GM23338 (cell line): ENCODE measurements at regions not wholly inside any gene's neighbourhood (a gene's known extent, or its start where the extent isn't known, plus 50 kb on each side); places are given as distances from the start of the nearest gene placed in this dataset.

Experiments
- ATAC-seq: fragments of 200-7000 bp; cut with Tn5 transposase; 3 replicates; pipeline ENCODE4 v1.9.1; 2020
- DNase-seq: peaks from one replicate; pipeline ENCODE4 v3.0.0-alpha.2; 2015; ENCODE audit warnings: low spot score
- H2AFZ ChIP-seq: fragments of 200-600 bp; sonication (generic); 2 replicates; pipeline ENCODE4 v1.8.0; 2016; ENCODE audit warnings: antibody characterized with exemption, mild to moderate bottlenecking, moderate library complexity
- H3F3A ChIP-seq: fragments of 200-600 bp; sonication (generic); replicated peaks from 2 replicates; pipeline ENCODE4 v1.8.0; 2017; ENCODE audit warnings: antibody characterized with exemption, mixed run types, low read depth
- H3K27ac ChIP-seq: fragments of 200-600 bp; sonication (generic); 2 replicates; pipeline ENCODE4 v1.6.1; 2016; ENCODE audit warnings: low read depth
- H3K27me3 ChIP-seq: fragments of 200-600 bp; sonication (generic); 2 replicates; pipeline ENCODE4 v1.8.0; 2016; ENCODE audit warnings: mild to moderate bottlenecking, mixed run types, moderate library complexity; ENCODE audit not compliant: insufficient read depth
- H3K36me3 ChIP-seq: fragments of 200-600 bp; sonication (generic); 2 replicates; pipeline ENCODE4 v1.8.0; 2016; ENCODE audit warnings: mild to moderate bottlenecking; ENCODE audit not compliant: insufficient read depth
- H3K4me1 ChIP-seq: fragments of 200-600 bp; sonication (generic); 2 replicates; pipeline ENCODE4 v1.8.0; 2016; ENCODE audit warnings: mild to moderate bottlenecking, moderate library complexity; ENCODE audit not compliant: insufficient read depth
- H3K4me2 ChIP-seq: fragments of 200-600 bp; sonication (generic); 2 replicates; pipeline ENCODE4 v1.7.1; 2017; ENCODE audit warnings: mixed run types
- H3K4me3 ChIP-seq: fragments of 200-600 bp; sonication (generic); 2 replicates; pipeline ENCODE4 v1.6.1; 2016; ENCODE audit warnings: mixed run types
- H3K79me2 ChIP-seq: fragments of 200-600 bp; sonication (generic); replicated peaks from 2 replicates; pipeline ENCODE4 v1.8.0; 2017; ENCODE audit warnings: mild to moderate bottlenecking; ENCODE audit not compliant: insufficient read depth
- H3K9me2 ChIP-seq: fragments of 200-600 bp; sonication (generic); 2 replicates; pipeline ENCODE4 v1.8.0; 2017; ENCODE audit not compliant: insufficient read depth
- H4K20me1 ChIP-seq: fragments of 200-600 bp; sonication (generic); replicated peaks from 2 replicates; pipeline ENCODE4 v1.8.0; 2017; ENCODE audit warnings: mild to moderate bottlenecking; ENCODE audit not compliant: insufficient read depth
- H3K27ac Mint-ChIP-seq: 2 replicates; pipeline ENCODE4 v1.8.0; 2020; ENCODE audit warnings: inconsistent platforms, mild to moderate bottlenecking, moderate library complexity, mixed read lengths
- H3K27me3 Mint-ChIP-seq: 3 replicates; pipeline ENCODE4 v1.8.0; 2022; ENCODE audit warnings: low read depth, mild to moderate bottlenecking, moderate library complexity, mixed read lengths, inconsistent platforms; ENCODE audit not compliant: insufficient read depth, poor library complexity
- H3K36me3 Mint-ChIP-seq: 3 replicates; pipeline ENCODE4 v1.8.0; 2021; ENCODE audit warnings: low read depth, mild to moderate bottlenecking, inconsistent platforms, moderate library complexity, mixed read lengths
- H3K4me1 Mint-ChIP-seq: 3 replicates; pipeline ENCODE4 v1.8.0; 2020; ENCODE audit warnings: mild to moderate bottlenecking, inconsistent platforms, mixed read lengths
- H3K4me3 Mint-ChIP-seq: 3 replicates; pipeline ENCODE4 v1.8.0; 2021; ENCODE audit warnings: moderate library complexity, mild to moderate bottlenecking, inconsistent platforms, mixed read lengths
- H3K9me3 Mint-ChIP-seq: 3 replicates; pipeline ENCODE4 v1.8.0; 2020; ENCODE audit warnings: moderate library complexity, mild to moderate bottlenecking, inconsistent platforms, mixed read lengths
- CTCF ChIP-seq, 2 experiments: fragments of 200-600 bp in 1 of 2; sonication (generic) in 1 of 2; conservative IDR thresholded peaks; 2 replicates each; pipeline versions ENCODE4 v1.5.1 to v1.6.1; 2016 to 2017; ENCODE audit warnings: antibody characterized with exemption in 2 of 2, low read depth in 2 of 2, mild to moderate bottlenecking in 2 of 2, moderate library complexity in 1 of 2
- EZH2 ChIP-seq: fragments of 200-600 bp; sonication (generic); IDR thresholded peaks from one replicate; pipeline ENCODE4 v1.8.0; 2017; ENCODE audit warnings: antibody characterized with exemption, mild to moderate bottlenecking, low read depth; ENCODE audit not compliant: unreplicated experiment
- EZH2phosphoT487 ChIP-seq: fragments of 200-600 bp; sonication (generic); IDR thresholded peaks from one replicate; pipeline ENCODE4 v1.8.1; 2018; ENCODE audit warnings: antibody characterized with exemption; ENCODE audit not compliant: unreplicated experiment
- JUNB ChIP-seq: IDR thresholded peaks from one replicate; pipeline ENCODE4 v1.6.1; 2016; ENCODE audit warnings: antibody characterized with exemption; ENCODE audit not compliant: unreplicated experiment
- REST ChIP-seq: IDR thresholded peaks from one replicate; pipeline ENCODE4 v1.6.1; 2018; ENCODE audit warnings: antibody characterized with exemption; ENCODE audit not compliant: unreplicated experiment
- STAT1 ChIP-seq: IDR thresholded peaks from one replicate; pipeline ENCODE4 v1.6.1; 2016; ENCODE audit warnings: antibody characterized with exemption; ENCODE audit not compliant: unreplicated experiment
- ZNF331 ChIP-seq: fragments of 250-450 bp; sonication (Bioruptor Pico); IDR thresholded peaks from 2 replicates; pipeline ENCODE4 v1.5.0; 2020; ENCODE audit warnings: low read depth, mild to moderate bottlenecking, moderate library complexity
- ZNF462 ChIP-seq: fragments of 250-450 bp; sonication (Bioruptor Pico); IDR thresholded peaks from 2 replicates; pipeline ENCODE4 v1.5.0; 2020; ENCODE audit warnings: mild to moderate bottlenecking, moderate library complexity

- H3K4me3 ChIP-seq: no peak overlapping the region
- Mint-ChIP-seq H3K36me3 (peaks cover 5% of the 10 kb centered on the region; the same call in 2 of the 3 replicates), H3K9me3 (peaks cover 3% of the 10 kb centered on the region; the same call in 2 of the 3 replicates), H3K4me1 (peaks cover 7% of the 10 kb centered on the region), H3K27ac (no peak overlapping the region), H3K27me3 (peaks cover 2% of the 10 kb centered on the region), H3K4me3 (no peak overlapping the region)
- DNase-seq: no peak
- no peaks in the 10 kb centered on the region for H3K79me2 ChIP-seq
- no peaks in the 10 kb centered on the region for H3F3A ChIP-seq
- no peak overlapping the region for H3K4me2 ChIP-seq
- TF ChIP-seq EZH2 (no peak), EZH2phosphoT487 (no peak), ZNF331 (CRISPR knock-in tag) (no peak), CTCF (conservative IDR thresholded peaks at IDR 0.05; ENCODE audit: low read depth in 2 of 2) (no peak), ZNF462 (no peak), REST (no peak), JUNB (no peak), STAT1 (no peak)
- H2AFZ ChIP-seq: no peak overlapping the region
- no peak overlapping the region for H3K27ac ChIP-seq
- no peaks in the 10 kb centered on the region for H3K9me2 ChIP-seq
- H3K27me3 ChIP-seq: no peaks in the 10 kb centered on the region
- no peaks in the 10 kb centered on the region for H3K4me1 ChIP-seq
- no peak for ATAC-seq
- H3K36me3 ChIP-seq: no peaks in the 10 kb centered on the region
- H4K20me1 ChIP-seq: no peaks in the 10 kb centered on the region
Measured at GRCh38 chr13:34035178-34035577, 217.2 kb downstream of the RFC3 start.
